ENCODE measurements at regions not wholly inside any gene's neighbourhood (a gene's known extent, or its start where the extent isn't known, plus 50 kb on each side); places are given as distances from the start of the nearest gene placed in this dataset.

DNA sequence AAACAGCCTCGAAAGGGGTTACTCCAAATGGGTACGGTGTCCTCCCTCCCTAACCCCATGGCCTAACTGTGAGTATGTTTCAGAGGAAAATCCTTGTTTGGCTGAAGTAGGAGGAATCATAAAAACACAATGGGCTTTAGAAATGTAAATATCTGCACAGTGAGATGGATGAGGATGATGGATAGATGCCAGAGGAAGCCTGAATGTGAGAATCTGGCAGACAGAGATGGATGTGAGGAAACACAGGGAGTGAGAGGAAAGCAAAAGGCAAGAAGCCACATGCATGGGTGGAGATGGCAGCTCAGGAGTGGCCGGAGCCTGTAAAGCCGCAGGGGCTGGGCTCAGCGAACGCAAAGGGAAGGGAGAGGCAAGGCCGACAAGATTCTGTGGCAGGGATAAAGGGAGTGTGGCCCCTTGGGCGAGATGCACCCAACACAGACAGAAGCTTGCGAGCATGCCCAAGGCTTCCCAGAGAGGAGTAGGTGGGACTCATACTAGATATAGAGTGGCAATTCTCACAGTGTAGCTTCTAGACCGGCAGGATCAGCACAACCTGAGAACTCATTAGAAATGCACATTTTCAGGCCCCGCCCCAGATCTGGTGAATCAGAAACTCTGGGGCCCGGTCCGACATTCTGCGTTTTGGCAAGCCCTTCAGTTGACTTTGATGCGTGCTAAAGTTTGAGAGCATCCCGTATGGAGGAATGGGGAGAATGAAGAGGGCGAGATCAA lies 237.3 kb upstream of the CADM1 start:
- H3K27ac ChIP-seq, result no peak overlapping the region

GRCh38 chr11:115740324-115740723 lies 236.1 kb upstream of the CADM1 start:
- no peak overlapping the region for H3K27ac ChIP-seq
- TF ChIP-seq, protein P1, sequence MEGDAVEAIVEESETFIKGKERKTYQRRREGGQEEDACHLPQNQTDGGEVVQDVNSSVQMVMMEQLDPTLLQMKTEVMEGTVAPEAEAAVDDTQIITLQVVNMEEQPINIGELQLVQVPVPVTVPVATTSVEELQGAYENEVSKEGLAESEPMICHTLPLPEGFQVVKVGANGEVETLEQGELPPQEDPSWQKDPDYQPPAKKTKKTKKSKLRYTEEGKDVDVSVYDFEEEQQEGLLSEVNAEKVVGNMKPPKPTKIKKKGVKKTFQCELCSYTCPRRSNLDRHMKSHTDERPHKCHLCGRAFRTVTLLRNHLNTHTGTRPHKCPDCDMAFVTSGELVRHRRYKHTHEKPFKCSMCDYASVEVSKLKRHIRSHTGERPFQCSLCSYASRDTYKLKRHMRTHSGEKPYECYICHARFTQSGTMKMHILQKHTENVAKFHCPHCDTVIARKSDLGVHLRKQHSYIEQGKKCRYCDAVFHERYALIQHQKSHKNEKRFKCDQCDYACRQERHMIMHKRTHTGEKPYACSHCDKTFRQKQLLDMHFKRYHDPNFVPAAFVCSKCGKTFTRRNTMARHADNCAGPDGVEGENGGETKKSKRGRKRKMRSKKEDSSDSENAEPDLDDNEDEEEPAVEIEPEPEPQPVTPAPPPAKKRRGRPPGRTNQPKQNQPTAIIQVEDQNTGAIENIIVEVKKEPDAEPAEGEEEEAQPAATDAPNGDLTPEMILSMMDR (IDR thresholded peaks at IDR 0.05), result no peak
- TF ChIP-seq ZFX (IDR thresholded peaks at IDR 0.05; ENCODE audit: borderline replicate concordance), result no peak

More for the DNA sequence above, 237.3 kb upstream of the CADM1 start:
- TF ChIP-seq, protein P1 (IDR thresholded peaks at IDR 0.05), result no peak
- no peak for TF ChIP-seq ZFX (IDR thresholded peaks at IDR 0.05; ENCODE audit: borderline replicate concordance)

- H3K27ac ChIP-seq, result no peak overlapping the region
- TF ChIP-seq ZFX (IDR thresholded peaks at IDR 0.05; ENCODE audit: borderline replicate concordance), result no peak
- TF ChIP-seq, protein P1 (IDR thresholded peaks at IDR 0.05), result no peak
Measured at GRCh38 chr11:115739878-115740277, 235.7 kb upstream of the CADM1 start.

DNA sequence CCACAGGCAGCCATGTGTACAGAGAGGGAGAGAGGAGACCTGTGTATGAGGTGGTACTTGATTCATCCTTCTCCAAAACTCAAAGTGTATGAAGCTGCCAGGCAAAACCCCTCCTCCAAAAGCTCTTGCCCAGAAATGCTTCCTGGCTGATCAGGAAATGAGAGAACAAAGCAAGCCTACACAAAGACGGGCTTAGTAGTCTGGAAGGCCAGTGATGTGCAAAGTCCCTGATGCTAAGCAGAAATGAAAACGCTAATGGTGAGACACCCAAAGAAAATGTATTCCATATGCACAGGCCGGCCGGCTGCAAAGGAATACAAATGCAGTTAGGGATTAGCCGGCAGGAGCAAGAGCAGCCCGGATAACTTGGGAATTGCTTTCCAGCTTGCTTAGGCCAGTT lies 234.9 kb upstream of the CADM1 start:
- H3K27ac ChIP-seq, result no peak overlapping the region
- TF ChIP-seq ZFX (IDR thresholded peaks at IDR 0.05; ENCODE audit: borderline replicate concordance), result no peak

DNA sequence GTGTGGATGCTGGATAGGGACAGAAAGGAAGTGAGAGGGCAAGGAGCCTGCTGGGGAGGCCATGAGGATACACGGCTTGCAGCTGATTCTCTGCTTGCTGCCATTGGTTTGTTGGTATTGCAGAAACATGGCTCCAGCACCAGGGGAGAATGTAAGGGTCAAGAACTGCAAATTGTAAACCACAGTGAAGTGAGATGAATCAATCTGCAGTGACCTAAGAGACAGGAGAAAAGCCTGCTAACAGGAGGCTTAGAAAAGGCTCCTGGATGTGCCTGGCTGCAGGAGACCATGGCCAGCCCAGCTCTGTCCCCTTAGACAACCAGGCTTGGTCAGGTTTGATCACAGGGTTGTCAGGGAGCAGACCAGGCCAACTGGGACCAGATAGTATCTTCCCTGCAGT lies 233.7 kb upstream of the CADM1 start:
- TF ChIP-seq, protein P1 (IDR thresholded peaks at IDR 0.05), result no peak
- TF ChIP-seq ZFX (IDR thresholded peaks at IDR 0.05; ENCODE audit: borderline replicate concordance), result no peak
- H3K27ac ChIP-seq, result no peak overlapping the region

DNA sequence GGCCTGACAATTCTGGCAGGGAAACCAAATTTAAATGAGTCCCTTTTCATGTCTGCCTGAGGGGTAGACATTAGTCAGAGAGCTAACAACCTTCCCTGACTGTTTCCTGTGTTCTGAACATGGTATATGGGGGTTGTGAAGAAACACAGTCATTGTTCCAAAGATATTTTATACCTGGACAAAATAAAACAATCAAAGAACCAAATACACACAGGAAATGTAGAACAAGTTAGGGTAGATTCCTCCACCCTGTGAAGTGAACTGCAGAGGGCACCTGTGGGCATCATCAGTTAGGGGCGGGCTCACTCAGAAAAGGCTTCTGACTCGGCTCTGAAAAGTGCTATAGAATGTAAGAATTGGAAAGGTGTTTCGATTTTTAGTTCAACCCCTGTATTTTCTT lies 231.9 kb upstream of the CADM1 start:
- no peak for TF ChIP-seq ZFX (IDR thresholded peaks at IDR 0.05; ENCODE audit: borderline replicate concordance)
- TF ChIP-seq, protein P1 (IDR thresholded peaks at IDR 0.05), result no peak
- no peak overlapping the region for H3K27ac ChIP-seq

- no peak overlapping the region for H3K27ac ChIP-seq
- TF ChIP-seq ZFX (IDR thresholded peaks at IDR 0.05; ENCODE audit: borderline replicate concordance), result no peak
- TF ChIP-seq, protein P1 (IDR thresholded peaks at IDR 0.05), result no peak
Measured at GRCh38 chr11:115724666-115725065, 220.5 kb upstream of the CADM1 start.

GRCh38 chr11:115722711-115723110 lies 218.5 kb upstream of the CADM1 start:
- H3K27ac ChIP-seq, result no peak overlapping the region
- TF ChIP-seq ZFX (IDR thresholded peaks at IDR 0.05; ENCODE audit: borderline replicate concordance), result no peak
- TF ChIP-seq, protein P1 (IDR thresholded peaks at IDR 0.05), result no peak

Measured in 22Rv1 (cell line).